Daoy (cell line): ENCODE measurements at regions not wholly inside any gene's neighbourhood (a gene's known extent, or its start where the extent isn't known, plus 50 kb on each side); places are given as distances from the start of the nearest gene placed in this dataset.
A peak's percentile ranks its signal among the peaks of the same experiment; 100 is the strongest.

Source experiments
- DNase-seq: peaks from one replicate; pipeline ENCODE4 v3.0.0-alpha.2; 2015; ENCODE audit warnings: low read depth

DNA sequence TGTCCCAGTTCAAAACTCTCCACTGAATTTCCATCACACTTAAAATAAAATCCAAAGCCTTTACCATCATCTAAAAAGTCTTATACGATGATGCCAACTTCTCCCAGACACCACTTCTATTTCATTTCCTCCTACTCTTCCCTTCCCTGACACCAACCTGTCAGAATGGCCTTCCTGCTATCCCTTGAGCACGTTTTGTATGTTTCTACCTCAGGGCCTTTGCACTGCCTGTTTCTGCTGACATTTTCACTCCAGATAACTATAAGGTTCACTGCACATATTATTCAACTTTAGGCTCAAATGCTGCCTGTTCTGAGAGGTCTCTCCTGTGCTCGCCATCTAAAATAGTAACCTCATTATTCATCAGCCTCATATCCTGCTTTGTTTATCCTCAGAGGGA is 269.6 kb downstream of the HTR7 start:
- no peak for DNase-seq

DNA sequence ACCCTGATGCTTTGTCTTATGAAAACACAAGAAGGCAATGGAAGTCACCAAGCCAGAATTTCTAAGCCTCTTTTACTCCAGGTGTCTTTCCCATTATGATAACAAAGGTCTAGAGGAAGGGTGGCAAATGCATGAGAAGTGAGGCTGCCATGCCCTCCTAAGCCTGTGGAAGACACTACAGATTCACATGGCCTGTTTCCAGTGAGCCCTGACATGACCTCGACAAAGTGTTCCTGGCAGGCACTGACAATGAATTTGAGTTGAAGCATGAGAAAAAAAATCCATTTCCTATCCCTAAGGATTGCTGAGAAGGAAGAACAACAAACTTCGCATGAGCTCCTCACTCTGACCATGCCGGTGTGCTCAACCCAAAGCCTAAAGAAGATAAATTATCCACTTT is 268.0 kb downstream of the HTR7 start:
- DNase-seq: no peak

DNA sequence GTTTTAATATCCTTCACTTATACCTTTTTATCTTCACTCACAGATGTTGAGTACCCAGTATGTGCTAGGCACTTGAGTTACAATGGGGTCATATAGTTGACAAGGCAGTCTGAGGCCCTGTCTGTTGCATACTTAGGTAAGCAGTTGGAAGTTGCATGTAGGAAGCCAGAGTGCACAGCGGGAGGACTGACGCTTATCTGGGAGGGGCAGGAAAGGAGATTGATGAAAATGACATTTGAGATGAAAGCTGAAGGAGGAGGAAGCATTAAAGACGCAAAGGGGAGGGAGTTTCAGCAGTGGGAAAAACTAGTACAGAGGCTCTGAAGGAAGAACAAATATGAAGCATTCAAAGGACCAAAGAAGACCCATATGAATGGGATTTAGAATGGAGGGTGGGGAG is 266.2 kb downstream of the HTR7 start:
- no peak for DNase-seq

DNA sequence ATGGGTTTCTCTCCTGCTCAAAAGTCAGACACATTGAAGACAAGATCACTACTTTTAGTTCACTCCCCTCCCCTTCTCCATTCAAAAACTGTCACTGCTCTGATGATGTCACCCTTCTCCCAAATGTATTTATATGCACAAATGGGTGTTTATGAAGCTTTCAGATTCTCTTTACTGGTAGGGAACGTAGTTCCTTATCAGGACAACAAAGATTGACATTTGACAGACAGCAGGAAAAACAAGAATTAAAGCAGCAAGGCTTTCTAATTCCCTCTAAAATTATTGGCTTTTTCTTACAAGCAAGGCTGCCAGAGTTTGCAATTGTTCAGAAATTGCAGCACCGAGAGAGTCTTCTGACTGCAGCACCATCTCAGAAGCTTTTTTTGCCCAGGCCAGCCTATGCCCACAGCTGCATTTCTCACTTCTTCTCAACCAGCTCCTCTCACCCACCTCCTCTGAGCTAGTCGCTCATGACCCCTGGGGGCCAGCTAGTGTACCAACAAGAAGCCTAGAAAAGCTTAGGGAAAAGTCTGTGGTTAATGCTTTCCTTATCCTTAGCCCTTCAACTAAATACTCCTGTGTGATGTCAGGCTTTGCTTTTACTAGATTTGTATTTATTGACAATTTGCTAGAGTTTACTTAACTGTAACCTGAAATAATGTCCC is 265.1 kb downstream of the HTR7 start:
- peak; percentile 84 for DNase-seq

DNA sequence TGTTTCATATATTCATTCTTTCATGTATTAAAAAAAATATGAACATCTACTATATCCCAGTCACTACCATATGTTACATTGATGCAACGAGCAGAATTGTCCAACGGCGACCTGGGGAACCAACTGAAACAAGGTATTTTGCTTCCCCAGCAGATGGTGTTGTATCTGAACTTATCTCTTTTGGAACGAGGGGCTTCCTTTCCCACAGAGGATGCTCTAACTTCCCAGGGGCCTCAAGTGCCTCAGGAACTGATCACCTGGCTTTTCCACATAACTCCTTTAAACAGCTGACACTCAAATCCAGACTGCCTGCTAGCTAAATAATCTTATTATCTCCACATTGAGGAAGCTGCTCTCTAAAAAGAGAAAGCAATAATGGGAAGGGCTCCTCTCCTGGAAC is 259.3 kb downstream of the HTR7 start:
- no peak for DNase-seq

DNA sequence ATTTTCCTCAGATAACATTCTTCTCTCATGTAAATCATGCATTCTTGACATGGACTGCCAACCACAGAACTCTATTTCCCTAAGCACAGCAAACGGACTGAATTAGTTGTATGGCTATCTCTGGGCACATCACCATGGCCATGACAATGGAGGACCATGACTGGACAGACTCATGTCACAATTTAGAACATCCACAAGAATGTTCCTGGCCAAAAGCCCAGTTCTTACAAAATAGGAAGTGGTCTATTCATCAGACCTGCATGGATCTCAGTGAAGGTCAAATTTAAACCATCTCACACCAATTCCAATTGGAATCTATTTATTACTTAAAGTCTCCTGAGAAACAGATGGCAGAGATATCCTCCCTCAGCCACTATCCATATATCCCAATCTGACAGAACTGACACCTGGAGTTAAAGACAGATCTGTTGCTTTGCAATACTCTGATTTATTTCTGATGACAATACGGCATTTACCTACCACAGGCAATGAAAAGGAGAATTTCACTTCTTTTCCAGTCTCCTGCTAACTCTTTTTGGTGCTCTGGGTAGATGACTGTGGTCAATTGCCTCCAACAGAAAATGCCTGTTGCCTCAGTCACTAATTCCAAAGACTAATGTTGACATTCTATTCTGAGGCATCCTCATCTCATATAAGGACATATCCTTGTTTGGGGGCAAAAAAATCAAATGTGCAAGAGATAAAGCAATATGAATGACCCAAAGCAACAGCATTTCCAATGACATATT is 254.8 kb downstream of the HTR7 start:
- DNase-seq: peak; percentile 18

DNA sequence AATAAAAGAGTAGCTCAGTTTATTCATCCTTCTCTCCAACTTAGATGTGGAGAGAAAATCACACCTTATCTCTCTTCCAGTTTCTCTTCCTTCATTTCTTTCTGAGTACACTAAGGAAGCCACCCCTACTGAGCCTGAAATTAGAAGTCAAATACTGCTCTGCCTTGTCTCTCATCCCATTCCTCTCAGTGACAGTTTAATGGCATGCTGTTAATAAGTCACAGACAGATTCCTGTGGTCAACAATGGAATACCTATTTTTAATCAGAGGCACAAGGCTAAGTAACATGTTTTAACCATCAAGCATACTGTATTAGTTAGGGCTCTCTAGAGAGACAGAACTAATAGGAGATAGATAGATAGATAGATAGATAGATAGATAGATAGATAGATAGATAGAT is 253.2 kb downstream of the HTR7 start:
- no peak for DNase-seq

DNA sequence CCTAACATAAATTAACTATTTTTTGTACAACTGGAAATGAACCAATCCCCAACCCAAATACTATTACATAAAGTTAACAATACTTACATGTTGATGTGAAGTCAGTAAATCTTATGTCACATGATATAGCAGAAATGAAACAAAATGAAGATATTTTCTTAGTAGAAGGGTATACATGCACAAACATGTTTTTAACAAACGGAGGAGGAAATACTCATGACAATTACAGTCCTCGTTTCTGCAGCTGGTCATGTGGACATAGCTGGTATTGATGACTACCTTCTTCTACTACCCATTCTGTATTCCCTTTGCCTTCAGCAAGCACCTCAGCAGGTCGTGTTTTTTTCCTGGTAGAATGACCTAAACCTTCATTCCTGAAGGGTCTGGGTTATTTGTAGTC is 252.3 kb downstream of the HTR7 start:
- DNase-seq: no peak

DNA sequence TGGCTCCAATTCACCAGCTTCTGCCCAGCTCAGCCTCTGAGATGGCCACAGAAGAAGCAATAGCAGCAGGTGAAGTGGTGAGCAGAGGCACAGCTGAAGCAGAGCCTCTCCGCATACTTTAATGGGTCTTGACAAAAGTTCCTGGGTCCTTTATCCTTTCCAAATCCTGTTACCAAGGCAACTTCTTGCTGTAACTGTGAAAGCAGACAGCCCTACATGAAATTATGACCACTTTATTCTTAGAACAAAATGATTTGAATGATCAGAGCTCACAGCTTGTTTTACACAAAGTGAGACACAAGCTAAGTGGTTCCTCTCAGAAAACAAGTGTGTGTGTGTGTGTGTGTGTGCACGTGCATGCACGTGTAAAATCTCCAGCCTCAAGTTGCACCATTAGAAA is 245.6 kb downstream of the HTR7 start:
- DNase-seq: no peak

DNA sequence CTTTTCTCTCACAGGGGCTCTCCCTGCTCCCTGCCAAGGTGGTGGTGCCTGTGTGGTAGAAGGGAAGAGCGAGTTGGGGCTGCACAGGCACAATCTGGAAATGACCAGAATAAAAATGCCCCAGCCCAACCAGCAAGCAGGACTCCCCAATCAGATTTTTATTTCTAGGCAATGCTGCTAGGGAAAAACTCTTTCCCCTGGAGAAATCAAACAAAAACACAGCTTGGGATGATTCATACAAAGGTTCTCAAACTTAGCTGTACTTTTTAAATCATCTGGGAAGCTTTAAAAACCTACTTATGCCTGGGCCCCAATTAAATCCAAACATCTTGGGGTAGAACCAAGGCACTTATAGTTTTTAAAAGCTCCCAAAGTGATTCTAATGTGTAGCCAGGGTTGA is 243.2 kb downstream of the HTR7 start:
- no peak for DNase-seq

DNA sequence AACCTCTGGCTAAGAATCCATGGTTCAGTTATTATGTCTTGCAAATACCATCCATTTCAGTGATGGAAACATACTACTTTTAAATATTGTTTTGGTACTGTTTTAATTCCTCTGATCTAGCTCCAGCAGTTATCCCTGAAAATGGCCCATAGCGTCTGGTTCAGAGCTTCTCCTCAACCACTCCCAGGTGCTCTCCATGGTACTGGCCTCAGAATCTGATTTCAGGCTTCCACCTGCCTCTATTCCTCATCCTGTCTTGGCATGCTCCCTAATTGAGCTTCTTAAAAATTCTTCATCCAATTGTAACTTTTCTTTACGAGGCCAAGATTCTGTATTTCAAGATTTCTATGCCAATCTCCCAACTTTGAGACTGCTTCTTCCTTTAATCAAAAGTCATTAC is 236.3 kb downstream of the HTR7 start:
- DNase-seq: peak; percentile 4

DNA sequence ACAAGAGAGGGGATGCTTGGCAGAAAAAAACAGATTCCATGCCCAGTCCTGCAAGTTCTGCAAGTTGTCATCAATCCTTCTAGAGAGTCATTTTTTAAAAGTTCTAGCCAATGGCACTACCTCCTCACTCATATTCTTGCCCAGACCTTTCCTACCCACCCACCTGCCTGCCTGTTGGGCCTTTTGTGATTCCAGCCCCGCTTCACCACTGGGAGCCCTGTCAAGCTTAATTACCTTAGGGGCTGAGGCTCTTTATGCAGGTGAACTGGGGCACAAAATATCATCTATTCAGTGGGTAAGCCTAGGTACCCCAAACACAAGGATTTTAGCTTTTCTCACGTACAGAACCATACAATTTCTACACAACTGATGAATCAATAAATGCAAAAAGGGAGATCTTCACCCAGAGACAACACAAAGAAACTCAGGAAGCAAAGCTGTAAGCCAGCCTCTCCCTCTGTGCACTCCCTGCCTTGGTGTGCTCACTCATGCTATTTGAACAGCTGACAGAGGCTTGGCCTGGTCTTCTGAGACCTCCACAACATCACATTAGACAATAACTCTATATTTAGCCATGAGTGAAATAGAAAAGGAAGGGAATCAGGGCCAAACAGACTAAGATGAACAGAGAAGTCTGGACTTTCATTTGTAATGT is 222.6 kb downstream of the HTR7 start:
- DNase-seq: no peak

DNA sequence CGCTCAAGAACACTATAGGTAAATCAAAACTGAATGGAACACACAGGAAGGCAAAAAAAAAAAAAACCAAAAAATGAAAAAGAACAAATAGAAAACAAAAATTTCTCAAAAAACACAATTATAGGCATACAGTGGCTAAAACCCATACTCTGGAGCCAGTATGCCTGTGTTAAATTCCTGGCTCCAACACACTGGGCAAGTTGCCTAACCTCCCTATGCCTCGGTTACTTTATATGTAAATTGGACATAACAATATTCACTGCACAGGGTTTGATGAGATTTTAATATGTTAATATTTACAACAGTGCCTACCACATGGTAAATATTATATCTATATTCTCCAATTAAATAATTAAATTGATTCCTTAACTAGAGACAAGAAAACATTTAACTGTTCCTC is 217.1 kb downstream of the HTR7 start:
- no peak for DNase-seq

DNA sequence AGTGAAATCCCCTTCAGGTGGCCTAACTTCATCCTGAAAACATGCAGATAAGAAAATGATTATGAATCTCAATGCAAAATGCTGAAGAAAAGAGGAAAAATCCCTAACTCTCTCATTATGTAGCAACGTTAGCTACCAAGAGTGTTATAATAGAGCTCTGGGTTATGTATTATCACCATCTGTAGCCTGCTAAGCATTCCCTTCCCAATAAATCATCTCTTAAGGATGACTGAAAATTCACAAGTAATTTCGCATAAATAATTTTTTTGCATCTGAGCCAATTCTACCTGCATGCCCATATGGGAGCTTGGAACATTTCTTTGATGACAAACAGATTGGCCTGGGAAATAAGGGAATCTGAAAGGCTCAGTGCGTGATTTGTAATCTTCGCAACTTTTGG is 216.1 kb downstream of the HTR7 start:
- no peak for DNase-seq

DNA sequence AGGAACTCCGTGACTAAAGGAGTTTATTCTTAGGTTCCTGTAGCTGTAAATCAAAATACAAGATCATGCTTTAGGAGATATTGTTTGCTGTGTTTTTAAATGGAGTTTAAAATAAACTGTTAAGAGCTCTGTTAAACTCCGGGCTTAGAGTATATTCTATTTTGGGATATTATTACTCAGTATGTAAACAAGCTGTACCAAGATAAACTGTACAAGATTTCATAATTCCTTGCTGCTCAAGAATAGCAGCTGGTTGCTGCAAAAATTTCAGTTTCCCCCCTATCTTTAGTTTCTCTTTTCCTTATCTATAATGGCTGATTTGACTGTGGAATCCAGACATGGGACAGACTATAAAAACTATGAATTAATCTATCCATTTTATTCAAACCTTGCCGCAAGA is 215.7 kb downstream of the HTR7 start:
- no peak for DNase-seq

DNA sequence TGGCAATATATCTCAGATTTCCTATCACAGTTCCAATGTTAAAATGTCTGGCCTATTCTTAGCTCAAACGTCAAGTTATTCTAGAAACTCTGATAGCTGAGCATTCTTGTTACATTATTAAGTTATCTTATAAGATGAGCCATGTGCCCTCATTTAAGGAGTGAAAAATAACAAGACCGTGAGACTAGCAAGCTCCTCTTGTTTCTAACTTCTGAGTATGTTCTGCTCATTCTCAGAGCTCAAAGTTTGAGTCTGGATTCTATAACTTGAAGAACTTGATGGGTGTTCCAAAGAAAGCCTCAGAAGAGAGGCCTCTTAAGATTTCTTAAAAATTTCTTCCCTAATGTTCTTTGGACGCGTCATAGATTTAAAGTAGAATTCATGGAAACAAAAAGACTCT is 215.2 kb downstream of the HTR7 start:
- DNase-seq: no peak

DNA sequence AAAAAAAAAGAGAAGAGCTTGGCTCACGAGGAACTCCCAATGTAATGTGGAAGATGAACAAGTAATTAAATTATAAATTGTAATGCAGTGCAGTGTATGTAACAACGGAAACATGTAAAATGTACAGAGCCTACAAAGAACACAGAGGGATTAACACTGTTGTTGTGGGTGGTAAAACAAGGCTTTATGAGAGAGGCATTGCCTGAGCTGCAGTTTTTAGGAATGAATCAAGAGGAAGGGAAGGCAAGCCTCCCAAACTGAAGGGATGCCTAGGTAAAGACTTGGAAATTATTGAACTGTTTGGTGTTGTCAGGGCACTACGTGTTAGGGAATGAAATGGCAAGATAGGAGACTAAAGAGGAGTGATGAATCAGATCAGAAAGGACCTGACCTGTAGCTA is 213.7 kb downstream of the HTR7 start:
- peak; percentile 43 for DNase-seq

DNA sequence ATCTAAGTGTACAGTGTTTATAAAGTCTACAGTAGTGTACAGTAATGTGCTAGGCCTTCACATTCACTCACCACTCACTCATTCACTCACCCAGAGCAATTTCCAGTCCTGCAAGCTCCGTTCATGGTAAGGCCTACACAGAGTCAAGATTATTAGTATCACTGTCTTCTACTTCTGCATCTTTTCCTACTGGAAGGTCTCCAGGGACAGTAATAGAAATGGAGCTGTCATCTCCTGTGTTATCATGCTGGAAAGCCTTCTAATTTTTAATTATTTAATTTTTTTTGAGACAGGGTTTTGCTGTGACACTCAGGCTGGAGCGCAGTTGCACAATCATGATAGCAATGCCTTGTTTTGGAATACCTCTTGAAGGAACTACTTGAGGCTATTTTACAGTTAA is 207.0 kb downstream of the HTR7 start:
- no peak for DNase-seq

DNA sequence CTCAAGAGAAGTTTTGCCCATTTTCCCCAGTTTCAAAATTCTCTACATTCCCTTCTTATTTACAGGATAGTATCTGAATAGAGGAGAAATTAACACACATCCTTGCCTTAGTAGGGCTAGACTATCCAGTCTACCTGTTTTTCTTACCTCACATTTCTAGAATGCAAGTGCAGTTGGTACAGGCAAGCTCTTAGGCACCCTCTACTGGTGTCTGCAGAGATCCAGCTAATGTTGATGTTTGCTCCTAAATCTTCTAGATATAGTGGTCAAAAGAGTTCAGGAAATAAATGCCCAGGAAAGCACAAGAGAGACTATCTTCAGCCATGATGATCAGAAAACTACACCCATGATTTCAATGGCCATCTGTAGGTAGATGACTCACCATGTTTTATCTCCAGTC is 205.3 kb downstream of the HTR7 start:
- DNase-seq: peak; percentile 13

DNA sequence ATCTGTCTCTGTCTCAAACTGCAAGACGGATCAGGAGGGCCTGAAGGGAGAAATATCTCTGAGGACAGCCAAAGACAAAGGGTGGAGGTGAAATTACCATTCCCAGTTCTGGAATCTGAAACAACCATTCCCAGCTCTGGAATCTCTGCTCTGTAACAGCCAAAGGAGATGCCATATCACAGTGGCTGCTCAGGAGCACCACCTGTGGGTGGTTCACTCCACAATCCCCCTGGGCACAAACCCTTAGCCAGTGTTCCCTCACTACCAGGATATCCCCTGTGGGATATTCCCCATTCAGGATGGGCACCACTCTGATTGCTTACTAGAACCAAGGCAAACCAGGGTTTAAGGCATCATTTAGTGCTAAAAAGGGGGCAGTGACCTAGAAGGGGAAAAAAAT is 199.0 kb downstream of the HTR7 start:
- no peak for DNase-seq

DNA sequence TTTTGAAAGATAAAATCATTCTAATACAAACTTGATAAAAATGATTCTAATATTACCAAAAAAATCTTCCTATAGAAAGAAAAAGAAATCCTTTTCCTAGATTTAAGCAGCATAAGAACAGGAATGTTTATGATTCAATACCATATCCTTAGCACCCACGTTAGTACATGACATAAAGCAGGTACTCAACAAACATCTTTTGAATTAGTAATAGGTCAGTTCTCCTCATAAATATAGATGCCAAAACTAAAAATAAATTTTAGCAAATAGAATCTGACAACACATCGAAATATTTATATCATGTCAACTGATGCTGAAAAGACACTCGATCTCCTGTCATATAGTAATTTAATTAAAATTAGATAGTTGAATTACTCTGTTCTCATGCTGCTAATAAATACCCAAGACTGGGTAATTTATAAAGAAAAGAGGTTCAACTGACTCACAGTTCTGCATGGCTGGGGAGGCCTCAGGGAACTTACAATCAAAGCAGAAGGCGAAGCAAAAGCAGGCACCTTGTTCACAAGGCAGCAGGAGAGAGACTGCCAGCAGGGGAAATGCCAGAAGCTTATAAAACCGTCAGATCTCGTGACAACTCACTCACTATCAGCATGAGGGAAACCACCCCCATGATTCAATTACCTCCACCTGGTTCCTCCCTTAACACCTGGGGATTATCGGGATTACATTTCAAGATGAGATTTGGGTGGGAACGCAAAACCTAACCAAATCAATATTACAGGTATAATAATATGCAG is 191.8 kb downstream of the HTR7 start:
- DNase-seq: no peak

DNA sequence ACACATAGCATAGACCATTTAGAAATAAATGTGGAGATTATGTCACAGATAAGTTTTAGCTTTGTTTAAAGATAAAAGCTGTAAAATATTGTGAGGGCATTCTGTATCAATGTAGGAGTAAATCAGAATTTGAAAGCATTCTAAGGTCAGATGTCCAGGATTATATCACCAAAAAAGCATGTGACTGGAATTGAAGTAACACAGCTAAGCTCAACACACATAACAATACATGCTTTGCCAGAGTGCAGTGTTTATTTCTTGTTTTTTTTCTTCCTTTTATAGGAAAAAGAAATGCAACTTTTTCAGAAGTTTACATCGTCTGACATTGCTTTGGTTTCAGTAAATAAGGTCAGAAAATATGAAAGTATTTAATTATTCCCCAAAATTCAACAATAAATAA is 183.4 kb downstream of the HTR7 start:
- DNase-seq: no peak

DNA sequence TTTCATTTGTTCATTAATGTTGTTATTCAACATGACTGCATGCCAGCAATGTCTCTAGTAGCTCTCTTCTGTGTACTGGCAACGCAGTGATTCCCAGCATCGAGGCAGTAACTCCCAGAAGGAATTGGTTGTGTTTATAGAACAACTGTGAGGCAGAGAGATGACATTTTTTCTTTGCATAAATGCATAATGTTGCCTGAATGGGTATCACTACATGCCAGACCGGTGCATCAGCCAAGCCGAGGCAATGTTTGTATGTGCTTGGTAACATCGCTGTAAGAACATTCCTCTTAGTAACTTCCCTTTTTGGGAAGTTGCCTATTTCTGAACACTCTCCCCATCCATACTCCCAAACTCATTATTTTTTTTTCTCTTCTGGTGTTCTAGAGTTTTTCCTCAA is 182.9 kb downstream of the HTR7 start:
- DNase-seq: peak; percentile 67
